ENCODE measurements at regions not wholly inside any gene's neighbourhood (a gene's known extent, or its start where the extent isn't known, plus 50 kb on each side); places are given as distances from the start of the nearest gene placed in this dataset.
"Not testable (repeated sequence)": the region's sequence is repeated elsewhere in the genome, so short reads cannot be mapped to it uniquely, and the experiment has no call there.

DNA sequence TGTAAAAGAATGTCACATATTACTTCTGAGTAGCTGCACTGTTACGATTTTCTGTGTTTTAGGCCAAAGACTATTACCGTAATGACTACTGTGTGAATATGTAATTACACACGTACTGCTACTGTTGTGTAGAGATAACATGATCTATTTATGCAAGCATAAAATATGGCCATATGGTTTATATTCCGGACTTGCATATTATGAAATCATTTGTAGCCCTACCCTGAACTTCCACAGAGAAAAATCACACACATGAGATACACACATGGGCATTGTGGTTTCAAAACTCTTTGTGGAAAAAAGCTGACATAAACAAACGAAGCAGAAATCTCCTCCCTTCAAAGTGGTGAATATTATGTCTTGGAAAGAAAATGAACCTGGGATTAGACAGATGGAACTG lies 373.0 kb upstream of the ADAMTS5 start:
- Mint-ChIP-seq H3K4me1 (ENCODE audit: low read depth, unreplicated experiment) (no peaks in the 10 kb centered on the region), H3K27ac (ENCODE audit: unreplicated experiment) (no peak overlapping the region), H3K4me3 (ENCODE audit: unreplicated experiment) (no peak overlapping the region), H3K27me3 (ENCODE audit: insufficient read depth, unreplicated experiment) (no peaks in the 10 kb centered on the region), H3K9me3 (ENCODE audit: unreplicated experiment) (peaks cover 3% of the 10 kb centered on the region), H3K36me3 (ENCODE audit: insufficient read depth, unreplicated experiment) (no peaks in the 10 kb centered on the region)
- no TSS peak for BruUV-seq (replicated peaks)
- ChIA-PET CTCF (no interaction called here), POLR2A (no interaction called here)
- no peak for DNase-seq
- intact Hi-C loops (cut with micrococcal nuclease; ENCODE audit: unreplicated experiment): no loop called here
- H3K36me3 ChIP-seq (ENCODE audit: control insufficient read depth, insufficient read depth, low read length): no peaks in the 10 kb centered on the region
- TF ChIP-seq CTCF (IDR thresholded peaks at IDR 0.05; ENCODE audit: insufficient read depth in 1 of 2, low read depth in 1 of 2, low read length in 1 of 2, severe bottlenecking in 1 of 2, unreplicated experiment in 1 of 2): no peak
- no peaks in the 10 kb centered on the region for H3K9me3 ChIP-seq
- no peaks in the 10 kb centered on the region for H3K27me3 ChIP-seq (replicated peaks; ENCODE audit: control insufficient read depth, insufficient read depth, low read length)
- no peak overlapping the region for H3K4me3 ChIP-seq (ENCODE audit: low read depth, low read length)
- H3K4me1 ChIP-seq: no peaks in the 10 kb centered on the region

GRCh38 chr21:27338007-27338406 lies 371.1 kb upstream of the ADAMTS5 start:
- H3K4me1 ChIP-seq; H3K36me3 ChIP-seq (ENCODE audit: control insufficient read depth, insufficient read depth, low read length); BruUV-seq (replicated peaks); H3K4me3 Mint-ChIP-seq (ENCODE audit: unreplicated experiment); H3K27me3 ChIP-seq (replicated peaks; ENCODE audit: control insufficient read depth, insufficient read depth, low read length); H3K4me1 Mint-ChIP-seq (ENCODE audit: low read depth, unreplicated experiment); H3K4me3 ChIP-seq (ENCODE audit: low read depth, low read length); intact Hi-C loops (cut with micrococcal nuclease; ENCODE audit: unreplicated experiment); H3K9me3 ChIP-seq; CTCF ChIA-PET; DNase-seq; H3K27ac Mint-ChIP-seq (ENCODE audit: unreplicated experiment); POLR2A ChIA-PET; H3K27me3 Mint-ChIP-seq (ENCODE audit: insufficient read depth, unreplicated experiment); H3K36me3 Mint-ChIP-seq (ENCODE audit: insufficient read depth, unreplicated experiment): not testable (repeated sequence)
- H3K9me3 Mint-ChIP-seq (ENCODE audit: unreplicated experiment): peaks cover 15% of the 10 kb centered on the region

GRCh38 chr21:27333096-27333495 lies 366.2 kb upstream of the ADAMTS5 start:
- intact Hi-C loops (cut with micrococcal nuclease; ENCODE audit: unreplicated experiment): no loop called here
- no peaks in the 10 kb centered on the region for H3K27me3 ChIP-seq (replicated peaks; ENCODE audit: control insufficient read depth, insufficient read depth, low read length)
- Mint-ChIP-seq H3K27me3 (ENCODE audit: insufficient read depth, unreplicated experiment) (no peaks in the 10 kb centered on the region), H3K4me1 (ENCODE audit: low read depth, unreplicated experiment) (peaks cover 6% of the 10 kb centered on the region), H3K9me3 (ENCODE audit: unreplicated experiment) (peaks cover 15% of the 10 kb centered on the region), H3K4me3 (ENCODE audit: unreplicated experiment) (no peak overlapping the region), H3K36me3 (ENCODE audit: insufficient read depth, unreplicated experiment) (no peaks in the 10 kb centered on the region), H3K27ac (ENCODE audit: unreplicated experiment) (no peak overlapping the region)
- DNase-seq: no peak
- POLR2A ChIA-PET: no interaction called here
- CTCF ChIA-PET: no interaction called here
- H3K9me3 ChIP-seq: peaks cover 7% of the 10 kb centered on the region; the same call in 1 of the 2 replicates
- H3K4me1 ChIP-seq: no peaks in the 10 kb centered on the region
- no peak for TF ChIP-seq CTCF (IDR thresholded peaks at IDR 0.05; ENCODE audit: insufficient read depth in 1 of 2, low read depth in 1 of 2, low read length in 1 of 2, severe bottlenecking in 1 of 2, unreplicated experiment in 1 of 2)
- no peaks in the 10 kb centered on the region for H3K36me3 ChIP-seq (ENCODE audit: control insufficient read depth, insufficient read depth, low read length)
- no TSS peak for BruUV-seq (replicated peaks)
- H3K4me3 ChIP-seq (ENCODE audit: low read depth, low read length): no peak overlapping the region

GRCh38 chr21:27329255-27329851 lies 362.5 kb upstream of the ADAMTS5 start:
- Histone ChIP-seq H3K36me3 (ENCODE audit: control insufficient read depth, insufficient read depth, low read length) (no peaks in the 10 kb centered on the region), H3K4me1 (no peaks in the 10 kb centered on the region; the same call in 1 of the 2 replicates), H3K9me3 (peaks cover 7% of the 10 kb centered on the region; the same call in 1 of the 2 replicates), H3K4me3 (ENCODE audit: low read depth, low read length) (no peak overlapping the region), H3K27me3 (replicated peaks; ENCODE audit: control insufficient read depth, insufficient read depth, low read length) (no peaks in the 10 kb centered on the region)
- Mint-ChIP-seq H3K4me3 (ENCODE audit: unreplicated experiment) (no peak overlapping the region), H3K9me3 (ENCODE audit: unreplicated experiment) (peaks cover 6% of the 10 kb centered on the region), H3K27me3 (ENCODE audit: insufficient read depth, unreplicated experiment) (no peaks in the 10 kb centered on the region), H3K27ac (ENCODE audit: unreplicated experiment) (no peak overlapping the region), H3K36me3 (ENCODE audit: insufficient read depth, unreplicated experiment) (no peaks in the 10 kb centered on the region), H3K4me1 (ENCODE audit: low read depth, unreplicated experiment) (peaks cover 6% of the 10 kb centered on the region)
- DNase-seq: no peak
- intact Hi-C loops (cut with micrococcal nuclease; ENCODE audit: unreplicated experiment): no loop called here
- CTCF ChIA-PET: no interaction called here
- TF ChIP-seq CTCF (IDR thresholded peaks at IDR 0.05; ENCODE audit: insufficient read depth in 1 of 2, low read depth in 1 of 2, low read length in 1 of 2, severe bottlenecking in 1 of 2, unreplicated experiment in 1 of 2): no peak
- POLR2A ChIA-PET: no interaction called here
- no TSS peak for BruUV-seq (replicated peaks)

Measured in Caco-2 (cell line).